ENCODE measurements at regions not wholly inside any gene's neighbourhood (a gene's known extent, or its start where the extent isn't known, plus 50 kb on each side); places are given as distances from the start of the nearest gene placed in this dataset.

DNA sequence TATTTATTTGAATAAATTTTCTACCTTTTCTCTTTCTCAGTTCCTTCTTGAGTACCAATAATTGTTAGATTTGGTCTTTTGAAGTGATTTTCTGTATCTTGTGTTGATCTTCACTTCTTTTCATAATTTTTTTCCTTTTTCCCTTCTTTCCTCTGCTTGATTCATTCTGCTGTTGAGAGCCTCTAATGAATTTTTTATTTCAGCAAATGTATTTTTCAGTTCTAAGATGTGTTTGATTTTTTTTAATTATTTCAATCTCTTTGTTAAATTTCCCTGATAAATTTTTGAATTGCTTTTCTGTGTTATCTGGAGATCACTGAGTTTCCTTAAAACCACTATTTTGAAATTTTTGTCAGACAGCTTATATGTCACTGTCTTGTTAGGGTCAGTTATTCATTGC is 155.4 kb upstream of the IL15 start:
- no peak for TF ChIP-seq RXRB (CRISPR knock-in tag; IDR thresholded peaks at IDR 0.05; ENCODE audit: borderline replicate concordance)
- no peak for TF ChIP-seq ZKSCAN5 (CRISPR knock-in tag; IDR thresholded peaks at IDR 0.05)
- TF ChIP-seq, protein P1, sequence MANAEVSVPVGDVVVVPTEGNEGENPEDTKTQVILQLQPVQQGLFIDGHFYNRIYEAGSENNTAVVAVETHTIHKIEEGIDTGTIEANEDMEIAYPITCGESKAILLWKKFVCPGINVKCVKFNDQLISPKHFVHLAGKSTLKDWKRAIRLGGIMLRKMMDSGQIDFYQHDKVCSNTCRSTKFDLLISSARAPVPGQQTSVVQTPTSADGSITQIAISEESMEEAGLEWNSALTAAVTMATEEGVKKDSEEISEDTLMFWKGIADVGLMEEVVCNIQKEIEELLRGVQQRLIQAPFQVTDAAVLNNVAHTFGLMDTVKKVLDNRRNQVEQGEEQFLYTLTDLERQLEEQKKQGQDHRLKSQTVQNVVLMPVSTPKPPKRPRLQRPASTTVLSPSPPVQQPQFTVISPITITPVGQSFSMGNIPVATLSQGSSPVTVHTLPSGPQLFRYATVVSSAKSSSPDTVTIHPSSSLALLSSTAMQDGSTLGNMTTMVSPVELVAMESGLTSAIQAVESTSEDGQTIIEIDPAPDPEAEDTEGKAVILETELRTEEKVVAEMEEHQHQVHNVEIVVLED (CRISPR knock-in tag; IDR thresholded peaks at IDR 0.05; ENCODE audit: borderline replicate concordance): no peak
- no peak for TF ChIP-seq HCFC1 (IDR thresholded peaks at IDR 0.05; ENCODE audit: low read depth, low read length)
- TF ChIP-seq, protein P2, sequence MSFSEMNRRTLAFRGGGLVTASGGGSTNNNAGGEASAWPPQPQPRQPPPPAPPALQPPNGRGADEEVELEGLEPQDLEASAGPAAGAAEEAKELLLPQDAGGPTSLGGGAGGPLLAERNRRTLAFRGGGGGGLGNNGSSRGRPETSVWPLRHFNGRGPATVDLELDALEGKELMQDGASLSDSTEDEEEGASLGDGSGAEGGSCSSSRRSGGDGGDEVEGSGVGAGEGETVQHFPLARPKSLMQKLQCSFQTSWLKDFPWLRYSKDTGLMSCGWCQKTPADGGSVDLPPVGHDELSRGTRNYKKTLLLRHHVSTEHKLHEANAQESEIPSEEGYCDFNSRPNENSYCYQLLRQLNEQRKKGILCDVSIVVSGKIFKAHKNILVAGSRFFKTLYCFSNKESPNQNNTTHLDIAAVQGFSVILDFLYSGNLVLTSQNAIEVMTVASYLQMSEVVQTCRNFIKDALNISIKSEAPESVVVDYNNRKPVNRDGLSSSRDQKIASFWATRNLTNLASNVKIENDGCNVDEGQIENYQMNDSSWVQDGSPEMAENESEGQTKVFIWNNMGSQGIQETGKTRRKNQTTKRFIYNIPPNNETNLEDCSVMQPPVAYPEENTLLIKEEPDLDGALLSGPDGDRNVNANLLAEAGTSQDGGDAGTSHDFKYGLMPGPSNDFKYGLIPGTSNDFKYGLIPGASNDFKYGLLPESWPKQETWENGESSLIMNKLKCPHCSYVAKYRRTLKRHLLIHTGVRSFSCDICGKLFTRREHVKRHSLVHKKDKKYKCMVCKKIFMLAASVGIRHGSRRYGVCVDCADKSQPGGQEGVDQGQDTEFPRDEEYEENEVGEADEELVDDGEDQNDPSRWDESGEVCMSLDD (CRISPR knock-in tag; IDR thresholded peaks at IDR 0.05; ENCODE audit: borderline replicate concordance): no peak
- no peak for TF ChIP-seq SIN3A (IDR thresholded peaks at IDR 0.05; ENCODE audit: borderline replicate concordance, low read depth, low read length)
- TF ChIP-seq, protein P3, sequence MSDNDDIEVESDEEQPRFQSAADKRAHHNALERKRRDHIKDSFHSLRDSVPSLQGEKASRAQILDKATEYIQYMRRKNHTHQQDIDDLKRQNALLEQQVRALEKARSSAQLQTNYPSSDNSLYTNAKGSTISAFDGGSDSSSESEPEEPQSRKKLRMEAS (IDR thresholded peaks at IDR 0.05): no peak
- no peak for TF ChIP-seq ZNF570 (CRISPR knock-in tag; IDR thresholded peaks at IDR 0.05; ENCODE audit: borderline replicate concordance)
- TF ChIP-seq, protein P4, sequence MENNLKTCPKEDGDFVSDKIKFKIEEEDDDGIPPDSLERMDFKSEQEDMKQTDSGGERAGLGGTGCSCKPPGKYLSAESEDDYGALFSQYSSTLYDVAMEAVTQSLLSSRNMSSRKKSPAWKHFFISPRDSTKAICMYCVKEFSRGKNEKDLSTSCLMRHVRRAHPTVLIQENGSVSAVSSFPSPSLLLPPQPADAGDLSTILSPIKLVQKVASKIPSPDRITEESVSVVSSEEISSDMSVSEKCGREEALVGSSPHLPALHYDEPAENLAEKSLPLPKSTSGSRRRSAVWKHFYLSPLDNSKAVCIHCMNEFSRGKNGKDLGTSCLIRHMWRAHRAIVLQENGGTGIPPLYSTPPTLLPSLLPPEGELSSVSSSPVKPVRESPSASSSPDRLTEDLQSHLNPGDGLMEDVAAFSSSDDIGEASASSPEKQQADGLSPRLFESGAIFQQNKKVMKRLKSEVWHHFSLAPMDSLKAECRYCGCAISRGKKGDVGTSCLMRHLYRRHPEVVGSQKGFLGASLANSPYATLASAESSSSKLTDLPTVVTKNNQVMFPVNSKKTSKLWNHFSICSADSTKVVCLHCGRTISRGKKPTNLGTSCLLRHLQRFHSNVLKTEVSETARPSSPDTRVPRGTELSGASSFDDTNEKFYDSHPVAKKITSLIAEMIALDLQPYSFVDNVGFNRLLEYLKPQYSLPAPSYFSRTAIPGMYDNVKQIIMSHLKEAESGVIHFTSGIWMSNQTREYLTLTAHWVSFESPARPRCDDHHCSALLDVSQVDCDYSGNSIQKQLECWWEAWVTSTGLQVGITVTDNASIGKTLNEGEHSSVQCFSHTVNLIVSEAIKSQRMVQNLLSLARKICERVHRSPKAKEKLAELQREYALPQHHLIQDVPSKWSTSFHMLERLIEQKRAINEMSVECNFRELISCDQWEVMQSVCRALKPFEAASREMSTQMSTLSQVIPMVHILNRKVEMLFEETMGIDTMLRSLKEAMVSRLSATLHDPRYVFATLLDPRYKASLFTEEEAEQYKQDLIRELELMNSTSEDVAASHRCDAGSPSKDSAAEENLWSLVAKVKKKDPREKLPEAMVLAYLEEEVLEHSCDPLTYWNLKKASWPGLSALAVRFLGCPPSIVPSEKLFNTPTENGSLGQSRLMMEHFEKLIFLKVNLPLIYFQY (CRISPR knock-in tag; IDR thresholded peaks at IDR 0.05; ENCODE audit: borderline replicate concordance): no peak
- TF ChIP-seq RXRA (CRISPR knock-in tag; IDR thresholded peaks at IDR 0.05): no peak
- TF ChIP-seq POLR2A (IDR thresholded peaks at IDR 0.05; ENCODE audit: insufficient read depth in 1 of 2, low read depth in 2 of 2, low read length in 2 of 2): no peak
- TF ChIP-seq, protein P5, sequence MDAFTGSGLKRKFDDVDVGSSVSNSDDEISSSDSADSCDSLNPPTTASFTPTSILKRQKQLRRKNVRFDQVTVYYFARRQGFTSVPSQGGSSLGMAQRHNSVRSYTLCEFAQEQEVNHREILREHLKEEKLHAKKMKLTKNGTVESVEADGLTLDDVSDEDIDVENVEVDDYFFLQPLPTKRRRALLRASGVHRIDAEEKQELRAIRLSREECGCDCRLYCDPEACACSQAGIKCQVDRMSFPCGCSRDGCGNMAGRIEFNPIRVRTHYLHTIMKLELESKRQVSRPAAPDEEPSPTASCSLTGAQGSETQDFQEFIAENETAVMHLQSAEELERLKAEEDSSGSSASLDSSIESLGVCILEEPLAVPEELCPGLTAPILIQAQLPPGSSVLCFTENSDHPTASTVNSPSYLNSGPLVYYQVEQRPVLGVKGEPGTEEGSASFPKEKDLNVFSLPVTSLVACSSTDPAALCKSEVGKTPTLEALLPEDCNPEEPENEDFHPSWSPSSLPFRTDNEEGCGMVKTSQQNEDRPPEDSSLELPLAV (CRISPR knock-in tag; conservative IDR thresholded peaks at IDR 0.05; ENCODE audit: low read depth): no peak
